ENCODE measurements at regions not wholly inside any gene's neighbourhood (a gene's known extent, or its start where the extent isn't known, plus 50 kb on each side); places are given as distances from the start of the nearest gene placed in this dataset.
"Not testable (repeated sequence)": the region's sequence is repeated elsewhere in the genome, so short reads cannot be mapped to it uniquely, and the experiment has no call there.

DNA sequence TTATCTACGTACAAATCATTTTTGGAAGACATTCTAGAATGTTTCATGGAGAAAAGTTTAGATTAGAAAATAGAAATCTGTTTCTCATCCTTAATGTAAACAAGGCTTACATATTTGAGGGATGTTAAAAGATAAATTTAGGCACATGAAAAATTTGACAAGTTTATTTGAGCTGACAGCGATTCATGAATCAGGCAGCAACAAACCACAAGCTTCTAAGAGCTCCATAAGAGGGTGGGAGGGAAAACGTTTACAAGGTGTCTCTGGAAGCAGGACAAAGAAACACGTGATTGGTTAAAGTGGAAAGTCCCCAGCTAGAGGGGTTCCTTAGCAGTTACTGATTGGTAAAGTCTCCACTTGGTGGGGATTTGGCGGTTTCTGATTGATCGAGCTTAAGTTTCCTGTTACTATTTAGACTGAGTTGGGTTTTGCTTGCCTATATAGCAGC, 228.9 kb upstream of the PITRM1 start:
- no peak for DNase-seq

DNA sequence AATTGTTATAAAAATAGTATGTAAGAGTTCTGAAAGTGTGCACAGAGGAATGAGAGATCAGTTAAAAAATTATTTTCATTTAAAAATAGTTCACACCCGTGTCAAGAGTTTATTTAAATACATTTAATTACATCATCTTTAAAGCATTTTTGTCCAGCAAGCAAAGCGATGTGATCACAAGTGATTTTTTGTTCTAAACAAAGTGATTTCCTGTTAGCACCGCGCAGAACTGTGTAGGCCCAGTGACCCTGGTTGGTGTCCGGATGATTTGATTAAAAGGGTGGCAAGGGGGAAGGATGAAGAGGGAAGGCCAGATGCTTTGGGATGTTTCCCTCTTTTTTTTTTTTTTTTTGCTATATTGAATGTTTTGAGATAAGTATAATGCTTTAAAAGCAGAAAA, 227.8 kb upstream of the PITRM1 start:
- no peak for DNase-seq

DNA sequence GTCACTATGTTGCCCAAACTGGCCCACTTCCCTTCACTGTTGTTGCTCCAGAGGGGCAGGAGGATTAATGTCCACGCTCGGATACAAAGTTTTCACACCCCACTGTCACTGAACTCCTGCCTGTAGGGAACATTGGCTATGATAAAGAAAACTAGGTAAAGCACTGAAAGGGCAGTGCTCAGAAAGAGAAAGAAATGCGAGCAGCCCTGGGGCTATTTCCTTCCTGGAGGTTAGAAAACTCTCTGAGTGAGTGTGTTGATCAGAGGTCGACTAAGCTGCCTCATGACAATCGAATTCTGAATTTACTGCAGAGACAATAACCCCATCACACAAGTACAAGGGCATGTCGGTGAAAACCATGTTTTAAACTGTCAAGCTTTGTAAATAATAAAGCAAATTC, 227.2 kb upstream of the PITRM1 start:
- no peak for DNase-seq

DNA sequence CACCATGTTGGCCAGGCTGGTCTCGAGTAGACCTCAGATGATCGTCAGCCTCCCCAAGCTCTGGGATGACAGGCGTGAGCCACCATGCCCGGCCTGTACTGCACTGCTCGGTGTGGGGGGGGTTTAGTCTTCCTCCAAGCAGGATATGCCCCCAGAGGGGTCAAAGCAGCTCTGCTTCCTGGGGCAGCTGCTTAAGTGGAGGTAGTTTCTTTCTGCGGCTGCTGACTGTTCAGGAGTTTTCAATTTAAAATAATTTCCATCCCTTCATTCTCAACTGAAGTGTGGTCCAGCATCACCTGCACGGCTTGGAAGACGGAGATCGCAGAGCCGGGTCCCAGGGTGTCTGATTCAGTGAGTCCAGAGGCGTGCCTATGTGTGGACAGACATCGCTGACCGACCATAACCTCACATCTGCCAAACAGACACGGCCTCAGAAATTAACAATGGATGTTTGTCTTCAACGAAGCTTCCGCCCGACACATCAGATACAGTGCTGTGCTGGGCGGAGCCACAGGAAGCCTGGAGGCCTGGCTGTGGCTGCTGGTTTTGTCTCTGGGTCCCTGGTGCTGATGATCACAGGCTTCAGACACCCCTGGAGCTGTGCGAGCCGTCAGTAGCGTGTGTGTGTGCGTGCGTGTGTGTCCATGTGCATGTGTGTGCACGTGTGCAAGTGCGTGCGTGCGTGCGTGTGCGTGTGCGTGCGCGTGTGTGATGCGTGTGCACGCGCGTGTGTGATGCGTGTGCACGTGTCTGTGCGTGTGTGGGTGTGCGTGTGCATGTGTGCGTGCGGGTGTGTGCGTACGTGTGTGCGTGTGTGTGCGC, 226.5 kb upstream of the PITRM1 start:
- no peak for DNase-seq

DNA sequence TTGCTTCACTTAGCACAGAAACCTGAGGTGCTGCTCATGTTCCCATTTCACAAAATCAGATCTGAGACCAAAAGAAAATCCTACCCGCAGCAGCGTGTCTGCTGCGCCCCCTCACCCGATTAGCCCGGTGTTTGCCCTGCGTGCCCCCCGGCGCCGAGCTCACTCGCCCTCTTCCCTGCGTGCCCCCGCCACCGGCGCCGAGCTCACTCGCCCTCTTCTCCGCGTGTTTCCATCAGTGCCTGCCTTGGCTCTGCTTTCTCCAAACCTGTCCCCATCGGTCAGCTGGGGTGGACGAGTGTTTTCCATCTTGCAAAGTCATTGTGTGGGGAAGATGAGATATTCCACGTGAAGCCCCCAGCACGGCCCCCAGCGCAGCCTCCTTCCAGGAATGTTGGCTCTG, 225.3 kb upstream of the PITRM1 start:
- DNase-seq = no peak

DNA sequence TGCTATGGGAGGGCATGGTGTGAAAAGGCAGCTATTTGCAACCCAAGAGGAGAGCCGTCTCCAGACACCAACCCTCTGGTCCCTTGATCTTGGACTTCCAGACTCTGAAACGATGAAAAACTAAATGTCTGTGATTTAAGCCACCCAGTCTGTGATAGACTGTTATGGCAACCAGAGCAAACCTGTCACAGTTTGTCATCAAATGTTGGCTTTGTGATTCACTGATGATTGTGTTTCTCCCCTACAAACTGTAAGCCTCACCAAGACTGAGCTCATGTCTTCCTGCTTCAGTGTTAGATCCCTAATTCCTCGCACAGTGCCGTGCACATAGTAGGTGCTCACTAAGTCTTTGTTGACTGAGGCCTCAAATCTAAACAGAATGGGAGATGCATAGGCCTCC, 224.6 kb upstream of the PITRM1 start:
- no peak for DNase-seq

DNA sequence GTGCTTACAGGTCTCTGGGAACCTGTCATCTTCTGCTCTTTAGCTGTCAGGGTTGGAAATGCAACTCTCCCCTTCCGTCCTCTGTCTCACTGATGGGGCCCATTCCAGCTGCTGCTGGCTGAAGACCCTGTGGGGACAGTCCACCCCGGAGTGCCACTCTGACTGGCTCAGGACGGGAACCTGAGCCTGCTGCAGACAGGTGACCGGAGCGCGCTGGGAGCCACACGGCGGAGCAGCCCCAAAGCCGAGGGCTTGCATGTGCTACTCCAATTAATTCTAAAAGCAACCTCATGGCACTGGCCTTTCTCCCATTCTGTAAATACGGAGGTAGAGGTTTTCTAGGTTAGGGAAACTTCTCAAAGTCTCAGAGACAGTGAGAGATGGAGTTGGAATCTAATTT, 223.5 kb upstream of the PITRM1 start:
- DNase-seq = no peak

DNA sequence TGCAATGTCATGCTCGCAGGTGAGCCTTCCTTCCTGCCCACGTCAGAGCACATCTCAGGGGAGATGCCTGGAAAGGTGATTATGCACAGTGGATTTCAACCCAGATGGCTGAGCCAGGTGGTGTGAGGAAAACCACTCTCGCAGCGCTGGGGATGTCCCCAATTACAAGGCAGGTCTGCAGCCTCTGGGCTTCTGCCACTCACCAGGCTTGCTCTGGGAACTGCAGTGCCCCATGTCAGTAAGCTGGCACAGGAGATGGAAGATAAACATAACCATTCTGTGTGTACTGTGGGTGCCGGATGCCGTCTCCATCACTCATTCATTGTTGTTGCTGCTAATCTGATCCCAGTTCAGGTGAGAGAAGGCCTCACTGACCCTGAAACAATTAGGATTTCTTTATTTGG, 222.9 kb upstream of the PITRM1 start:
- DNase-seq = no peak

DNA sequence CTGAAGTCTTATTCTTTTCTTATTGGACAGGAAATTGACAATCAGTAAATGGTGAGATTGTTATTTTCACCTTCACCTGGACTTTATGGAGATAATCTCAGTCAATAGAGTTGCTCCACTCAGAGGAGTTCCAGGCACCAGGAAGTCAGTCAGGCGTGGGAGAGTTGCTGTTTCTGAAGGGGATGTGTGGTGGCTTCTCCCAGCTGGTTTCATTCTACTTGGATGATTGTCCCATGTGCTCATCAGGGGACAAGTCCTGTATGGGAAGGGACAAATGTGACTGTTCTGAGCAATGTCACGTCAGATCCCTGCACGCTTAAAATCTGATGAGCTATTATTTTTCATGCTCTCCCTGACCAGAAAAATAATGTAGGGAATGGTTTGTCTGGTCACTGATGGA, 222.5 kb upstream of the PITRM1 start:
- DNase-seq = no peak

DNA sequence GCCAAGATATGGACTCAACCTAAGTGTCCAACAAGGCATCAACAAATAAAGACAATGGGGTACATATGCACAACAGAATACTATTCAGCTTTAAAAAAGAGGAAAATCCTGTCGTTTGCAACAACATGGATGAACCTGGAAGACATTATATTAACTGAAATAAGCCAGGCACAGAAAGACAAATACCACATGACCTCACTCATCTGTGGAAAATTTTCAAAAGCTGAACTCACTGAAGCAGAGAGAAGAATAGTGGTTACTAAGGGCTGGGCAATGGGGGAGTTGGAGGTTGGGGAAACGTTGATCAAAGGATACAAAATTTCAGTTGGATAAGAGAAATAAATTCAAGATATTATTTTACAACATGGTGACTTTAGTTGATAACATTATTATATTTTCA, 221.4 kb upstream of the PITRM1 start:
- DNase-seq = no peak

DNA sequence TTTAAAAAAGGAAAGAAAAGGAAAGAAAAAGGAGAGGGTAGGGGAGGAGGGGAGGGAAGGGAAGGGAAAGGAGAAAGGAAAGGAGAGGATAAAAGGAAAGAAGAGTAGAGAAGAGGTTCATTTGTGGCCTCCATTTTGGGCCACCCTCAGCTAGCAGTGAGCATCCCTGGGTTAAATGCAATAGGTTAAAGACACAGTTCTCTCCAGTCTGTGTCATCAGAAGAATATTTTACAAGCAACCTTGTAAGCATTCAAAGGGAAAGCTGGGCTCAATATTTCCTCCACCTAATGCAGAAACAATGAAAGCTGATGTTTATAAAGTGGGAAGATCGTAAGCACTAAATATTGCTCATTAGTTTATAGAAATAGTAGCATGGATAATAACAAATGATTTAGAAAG, 219.1 kb upstream of the PITRM1 start:
- DNase-seq = no peak

DNA sequence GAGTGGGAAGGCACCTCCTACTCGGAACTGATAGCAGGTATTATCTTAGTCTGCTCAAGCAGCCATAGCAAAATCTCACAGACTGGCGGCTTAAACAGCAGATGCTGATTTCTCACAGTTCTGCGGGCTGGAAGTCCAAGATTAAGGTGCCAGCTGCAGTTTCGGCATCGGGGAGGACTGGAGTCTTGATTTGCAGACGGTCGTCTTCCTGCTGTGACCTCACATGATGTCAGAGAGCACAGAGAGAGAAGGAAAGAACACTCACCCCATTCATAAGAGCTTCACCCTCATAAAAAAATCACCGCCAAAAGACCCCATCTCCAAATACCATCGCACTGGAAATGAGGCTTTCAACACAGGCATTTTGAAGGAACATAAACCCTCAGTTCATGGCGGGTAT, 216.5 kb upstream of the PITRM1 start:
- DNase-seq = no peak

DNA sequence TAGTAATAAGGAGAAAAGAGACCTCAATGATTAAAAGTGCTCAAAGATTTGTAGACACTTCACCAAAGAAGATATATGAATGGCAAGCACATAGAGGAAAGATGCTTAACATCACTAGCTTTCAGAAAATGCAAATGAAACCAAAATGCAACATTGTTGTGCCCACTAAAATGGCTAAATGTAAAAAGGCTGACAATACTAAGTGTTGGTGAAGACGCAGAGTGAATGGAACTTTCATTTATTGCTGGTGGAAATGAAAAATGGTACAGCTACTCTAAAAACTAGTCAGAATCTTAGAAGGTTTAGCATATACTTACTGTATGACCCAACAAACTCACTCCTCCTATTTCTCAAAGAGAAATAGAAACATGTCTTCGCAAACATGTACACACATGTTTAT, 212.9 kb upstream of the PITRM1 start:
- no peak for DNase-seq

DNA sequence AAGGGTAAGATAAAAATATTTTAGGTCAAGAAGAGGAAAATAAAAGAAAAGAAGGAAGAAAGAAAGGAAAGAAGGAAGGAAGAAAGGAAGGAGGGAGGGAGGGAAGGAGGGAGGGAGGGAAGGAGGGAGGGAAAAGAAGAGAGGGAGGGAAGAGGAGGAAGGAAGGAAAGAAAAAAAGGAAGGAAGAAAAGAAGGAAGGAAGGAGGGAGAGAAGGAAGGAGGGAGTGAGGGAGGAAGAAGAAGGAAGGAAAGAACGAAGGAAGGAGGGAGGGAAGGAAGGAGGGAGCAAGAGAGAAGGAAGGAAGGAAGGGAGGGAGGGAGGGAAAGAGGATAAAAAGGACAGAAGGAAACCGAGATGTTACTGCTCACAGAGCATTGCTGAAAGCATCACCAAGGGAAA, 209.5 kb upstream of the PITRM1 start:
- DNase-seq = no peak

DNA sequence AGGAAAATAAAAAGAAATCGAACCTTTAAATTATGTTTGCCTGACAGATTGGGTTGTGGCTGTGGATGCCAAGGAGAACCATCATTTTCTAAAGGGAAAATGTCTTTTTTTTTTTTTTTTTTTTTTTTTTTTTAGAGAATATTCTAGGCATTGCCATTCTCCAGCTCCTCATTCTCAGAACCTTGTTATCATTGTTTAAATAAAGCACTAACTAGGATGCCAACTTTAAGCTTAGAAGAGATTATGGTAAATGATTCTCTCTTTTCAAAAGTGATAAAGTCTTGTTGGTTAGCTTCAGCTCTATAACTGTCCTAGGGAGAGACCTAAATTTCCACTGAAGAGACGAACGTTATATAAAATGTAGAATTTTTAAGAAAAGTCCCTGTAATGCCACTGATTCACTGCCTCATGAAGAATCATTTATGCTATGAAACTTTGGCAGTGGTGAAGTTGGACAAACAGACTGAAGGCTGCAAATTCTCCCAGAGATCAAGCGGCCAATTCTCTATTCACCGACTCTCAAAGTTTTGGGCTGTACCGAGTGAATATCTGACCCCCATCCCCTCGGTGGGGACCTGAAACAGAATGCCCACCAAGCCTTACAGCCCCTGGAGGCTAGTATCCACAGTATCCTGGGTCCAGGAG, 207.9 kb upstream of the PITRM1 start:
- no peak for DNase-seq

DNA sequence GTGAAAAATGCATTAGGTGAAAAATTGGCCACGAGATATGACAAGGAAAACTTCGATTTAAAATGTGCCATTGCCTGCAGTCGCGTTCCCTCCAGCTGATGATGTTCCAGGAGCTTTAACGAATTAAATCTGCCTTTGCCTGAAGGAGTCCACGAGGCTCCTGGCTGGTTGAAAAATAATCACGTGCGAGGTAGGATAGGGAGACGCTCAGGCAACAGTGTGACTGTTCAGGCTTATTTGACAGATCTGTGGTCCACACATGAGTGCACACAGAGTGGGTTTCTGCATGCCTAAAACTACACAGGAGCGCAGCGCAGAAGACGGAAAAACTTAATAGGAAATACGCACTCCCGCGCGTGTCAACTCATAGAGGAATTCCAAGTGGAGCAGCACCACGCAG, 204.0 kb upstream of the PITRM1 start:
- DNase-seq = no peak

DNA sequence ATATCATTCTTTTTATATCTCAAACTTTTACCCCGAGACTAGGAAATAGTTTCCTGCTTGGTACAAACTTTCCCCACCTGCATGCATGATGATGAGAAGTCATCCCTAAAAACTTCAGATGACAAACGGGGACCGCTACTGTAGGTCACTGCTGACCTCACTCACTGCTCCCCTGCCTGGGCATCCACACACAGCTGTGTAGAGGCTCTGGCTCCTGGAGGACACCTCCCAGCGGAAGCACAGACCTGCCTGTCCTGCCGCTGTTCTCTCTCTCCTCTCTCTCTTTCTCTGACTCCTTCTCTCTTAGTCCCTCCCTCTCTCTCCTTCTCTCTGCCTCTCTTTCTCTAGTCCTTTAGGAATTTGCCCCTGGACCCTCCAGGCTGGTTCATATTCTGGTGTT, 202.9 kb upstream of the PITRM1 start:
- DNase-seq = no peak

DNA sequence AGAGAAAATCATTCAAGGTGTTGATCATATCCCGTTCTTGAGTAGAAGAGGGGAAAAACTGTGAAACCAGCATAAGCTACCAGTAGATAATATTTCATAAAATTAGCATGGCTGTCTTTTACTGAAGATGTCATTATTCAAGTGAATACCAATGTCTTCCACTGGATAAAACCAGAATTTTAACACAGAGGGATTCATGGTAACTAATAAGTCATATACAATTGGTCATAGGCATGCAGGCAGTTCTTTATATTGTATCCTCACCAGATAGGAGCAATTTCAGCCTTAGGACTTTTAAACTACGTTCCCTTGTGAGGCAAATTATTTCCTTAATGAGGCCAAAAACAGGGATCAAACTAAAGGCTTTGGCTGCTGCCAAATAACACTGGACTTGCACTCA, 202.3 kb upstream of the PITRM1 start:
- DNase-seq = no peak

DNA sequence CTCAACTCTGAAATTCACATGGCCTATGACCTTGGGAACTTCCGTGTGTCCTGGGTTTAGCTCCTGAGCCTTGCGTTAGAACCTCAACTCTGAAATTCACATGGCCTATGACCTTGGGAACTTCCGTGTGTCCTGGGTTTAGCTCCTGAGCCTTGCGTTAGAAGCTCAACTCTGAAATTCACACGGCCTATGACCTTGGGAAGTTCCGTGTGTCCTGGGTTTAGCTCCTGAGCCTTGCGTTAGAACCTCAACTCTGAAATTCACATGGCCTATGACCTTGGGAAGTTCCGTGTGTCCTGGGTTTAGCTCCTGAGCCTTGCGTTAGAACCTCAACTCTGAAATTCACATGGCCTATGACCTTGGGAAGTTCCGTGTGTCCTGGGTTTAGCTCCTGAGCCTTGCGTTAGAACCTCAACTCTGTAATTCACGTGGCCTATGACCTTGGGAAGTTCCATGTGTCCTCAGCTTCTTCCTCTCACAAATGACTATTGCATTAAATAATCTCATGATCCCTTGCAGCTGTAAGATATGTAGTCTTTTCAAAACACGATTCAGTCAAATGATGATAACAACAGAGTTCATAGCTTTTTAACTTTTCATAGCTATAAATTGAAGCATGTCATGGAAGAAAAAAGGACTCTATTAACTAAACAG, 200.9 kb upstream of the PITRM1 start:
- DNase-seq = not testable (repeated sequence)

DNA sequence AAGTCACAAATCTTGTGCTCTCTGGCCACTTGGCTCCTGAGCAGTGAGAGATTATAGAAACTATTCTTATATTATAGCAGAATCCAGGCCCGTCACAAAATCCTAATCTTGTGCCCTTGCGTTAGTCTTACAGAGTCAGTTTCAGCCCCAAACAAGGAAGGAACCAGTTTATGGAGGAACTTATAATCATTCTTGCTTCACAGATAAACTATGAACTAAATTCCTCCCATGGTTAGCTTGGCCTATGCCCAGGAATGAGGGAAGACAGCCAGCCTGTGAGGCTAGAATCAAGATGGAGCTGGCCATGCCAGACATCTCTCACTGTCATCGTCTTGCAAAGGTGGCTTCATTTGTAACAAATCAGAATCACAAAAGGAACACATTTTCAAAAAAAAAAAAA, 199.7 kb upstream of the PITRM1 start:
- DNase-seq = no peak

DNA sequence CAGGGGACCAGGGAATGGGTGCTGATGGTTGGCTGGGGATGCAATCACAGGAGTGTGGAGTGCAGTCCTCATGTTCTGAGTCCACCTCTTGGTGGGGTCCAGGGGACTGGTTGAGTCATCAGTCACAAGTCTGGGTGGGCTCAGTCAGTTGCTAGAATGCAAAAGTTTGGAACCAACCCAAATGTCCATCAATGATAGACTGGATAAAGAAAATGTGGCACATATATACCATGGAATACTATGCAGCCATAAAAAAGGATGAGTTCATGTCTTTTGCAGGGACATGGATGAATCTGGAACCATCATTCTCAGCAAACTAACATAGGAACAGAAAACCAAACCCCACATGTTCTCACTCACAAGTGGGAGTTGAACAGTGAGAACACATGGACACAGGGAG, 199.0 kb upstream of the PITRM1 start:
- not testable (repeated sequence) for DNase-seq

DNA sequence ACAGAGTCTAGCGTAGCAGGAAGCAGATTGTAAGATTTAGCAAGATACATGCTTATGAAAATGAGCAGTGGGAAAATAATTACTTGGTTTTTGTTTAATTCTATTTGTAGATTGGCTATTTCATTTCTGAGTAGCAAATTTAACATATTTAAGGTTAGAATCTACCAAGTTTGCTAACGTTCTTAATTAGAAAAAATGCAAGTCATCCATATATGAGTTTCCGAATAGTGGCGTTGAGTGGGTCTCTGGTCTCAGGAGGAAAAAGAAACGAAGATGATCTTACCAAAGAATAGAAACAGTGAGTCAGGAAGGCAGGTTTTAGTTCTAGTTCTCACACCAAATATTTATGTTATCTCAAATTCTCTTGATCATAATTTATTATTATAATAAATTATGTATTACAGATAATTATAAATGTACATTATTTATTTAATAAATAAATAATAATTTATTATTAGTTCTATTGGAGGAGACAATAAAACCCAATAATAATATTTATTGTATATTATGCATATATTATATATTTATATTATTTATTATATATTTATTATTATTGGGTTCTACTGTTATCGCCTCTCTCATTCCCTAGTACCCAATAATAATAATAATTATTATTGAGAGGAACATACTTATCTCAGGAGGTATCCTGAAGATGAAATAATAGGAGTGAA, 194.3 kb upstream of the PITRM1 start:
- no peak for DNase-seq

DNA sequence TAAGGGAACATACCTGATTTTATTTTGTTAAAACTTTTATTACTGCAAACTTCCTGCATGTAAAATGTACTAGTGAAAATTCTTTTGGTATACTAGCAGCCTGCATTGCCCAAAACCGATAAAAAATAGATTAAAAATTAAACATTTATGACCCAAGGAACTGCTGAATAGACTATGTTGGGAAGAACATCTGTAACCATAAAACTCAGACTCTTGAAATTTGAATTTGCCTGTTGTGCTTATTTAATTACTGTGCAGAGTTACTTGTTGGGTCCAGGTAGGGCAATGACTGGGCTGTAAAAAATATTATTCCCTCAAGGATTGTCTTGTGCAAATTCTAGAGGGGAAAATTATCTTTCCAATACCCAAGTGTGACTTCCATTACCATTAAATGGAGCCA, 193.5 kb upstream of the PITRM1 start:
- DNase-seq = no peak

DNA sequence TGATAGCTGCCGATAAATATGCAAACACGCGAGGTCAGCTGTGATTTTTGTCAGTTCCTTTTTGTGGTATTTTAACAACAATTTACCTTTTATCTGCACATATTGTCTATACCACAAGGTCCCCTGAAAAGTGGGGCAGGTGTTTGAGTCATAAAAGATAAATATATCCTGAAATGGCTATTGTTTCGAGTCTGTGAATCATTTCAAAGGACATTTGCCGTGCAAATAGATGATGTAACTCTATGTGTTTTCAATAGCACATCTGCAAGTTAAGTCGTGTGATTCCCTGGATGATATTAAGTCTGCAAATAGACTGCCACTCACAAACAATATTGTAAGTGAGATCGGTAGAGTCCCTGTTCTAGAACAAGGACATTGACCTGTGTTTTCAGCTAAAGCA, 193.0 kb upstream of the PITRM1 start:
- no peak for DNase-seq
